SK-N-SH (cell line): ENCODE measurements at regions not wholly inside any gene's neighbourhood (a gene's known extent, or its start where the extent isn't known, plus 50 kb on each side); places are given as distances from the start of the nearest gene placed in this dataset.

Experiments used
- CTCF ChIA-PET: fragments of 300-600, 350-600 bp; formaldehyde crosslinking; extraction: SDS; loops from one replicate; lab custom pipeline; 2021; lab: Yijun Ruan, JAX
- POLR2A ChIA-PET: fragments of 350-600 bp; sonication (Branson Sonifier 250); formaldehyde crosslinking; extraction: SDS; loops from one replicate; lab custom pipeline; 2020; ENCODE audit warnings: antibody characterized with exemption, inconsistent platforms; lab: Yijun Ruan, JAX
- DNase-seq: peaks from one replicate; pipeline ENCODE4 v3.0.0; 2012
- H2AFZ ChIP-seq: fragments of 200-600 bp; sonication (generic); 2 replicates; pipeline ENCODE4 v1.8.1; 2016; ENCODE audit warnings: antibody characterized with exemption, mild to moderate bottlenecking, low read depth
- H3F3A ChIP-seq: fragments of 200-600 bp; sonication (generic); replicated peaks from 2 replicates; pipeline ENCODE3; 2016; ENCODE audit warnings: antibody characterized with exemption, mild to moderate bottlenecking; ENCODE audit not compliant: insufficient read depth
- H3K27ac ChIP-seq, 2 experiments: fragments of 200-500 bp in 1 of 2; fragments of 200-600 bp in 1 of 2; sonication (Bioruptor generic) in 1 of 2; sonication (generic), shearing (Covaris generic) in 1 of 2; 2 replicates each; pipeline versions ENCODE4 v1.5.1 to v1.6.1; 2014 to 2016; ENCODE audit warnings: low read depth in 2 of 2, inconsistent platforms in 1 of 2, low read length in 1 of 2, mild to moderate bottlenecking in 1 of 2, mixed read lengths in 1 of 2
- H3K27me3 ChIP-seq: fragments of 200-600 bp; sonication (generic), shearing (Covaris generic); 2 replicates; pipeline ENCODE4 v1.6.1; 2016; ENCODE audit warnings: mixed run types; ENCODE audit not compliant: insufficient read depth
- H3K36me3 ChIP-seq, 2 experiments: fragments of 200-500 bp in 1 of 2; fragments of 200-600 bp in 1 of 2; sonication (Bioruptor generic) in 1 of 2; sonication (generic) in 1 of 2; replicated peaks in 1 of 2; 2 replicates each; pipeline versions ENCODE3 to v1.5.1; 2014 to 2016; ENCODE audit warnings: low read length in 1 of 2, mild to moderate bottlenecking in 1 of 2; ENCODE audit not compliant: insufficient read depth in 2 of 2, control insufficient read depth in 1 of 2
- H3K4me1 ChIP-seq, 2 experiments: fragments of 200-500 bp in 1 of 2; fragments of 200-600 bp in 1 of 2; sonication (Bioruptor generic) in 1 of 2; sonication (generic), shearing (Covaris generic) in 1 of 2; 2 replicates each; pipeline versions ENCODE4 v1.5.1 to v1.6.1; 2014 to 2016; ENCODE audit warnings: low read depth in 1 of 2, low read length in 1 of 2, mixed run types in 1 of 2; ENCODE audit not compliant: insufficient read depth in 2 of 2, control insufficient read depth in 1 of 2
- H3K4me2 ChIP-seq: fragments of 200-600 bp; sonication (generic), shearing (Covaris generic); 2 replicates; pipeline ENCODE4 v1.6.1; 2017; ENCODE audit warnings: mixed run types
- H3K4me3 ChIP-seq, 2 experiments: fragments of 200-500 bp in 1 of 2; fragments of 200-600 bp in 1 of 2; sonication (Bioruptor generic) in 1 of 2; sonication (generic), shearing (Covaris generic) in 1 of 2; 2 replicates each; pipeline versions ENCODE4 v1.5.1 to v1.8.1; 2014 to 2016; ENCODE audit warnings: low read depth in 2 of 2, inconsistent platforms in 1 of 2, low read length in 1 of 2, mild to moderate bottlenecking in 1 of 2, mixed read lengths in 1 of 2, moderate library complexity in 1 of 2
- H3K79me2 ChIP-seq: fragments of 200-600 bp; sonication (generic); 2 replicates; pipeline ENCODE4 v1.8.1; 2017; ENCODE audit warnings: mild to moderate bottlenecking; ENCODE audit not compliant: insufficient read depth
- H3K9ac ChIP-seq: fragments of 200-600 bp; sonication (generic); 2 replicates; pipeline ENCODE4 v1.6.1; 2017; ENCODE audit warnings: mixed run types
- H3K9me2 ChIP-seq: fragments of 200-600 bp; sonication (generic); 2 replicates; pipeline ENCODE4 v1.6.1; 2017; ENCODE audit warnings: mixed run types
- H3K9me3 ChIP-seq: fragments of 200-600 bp; sonication (generic); 2 replicates; pipeline ENCODE4 v1.6.1; 2017; ENCODE audit warnings: mixed run types, mild to moderate bottlenecking, moderate library complexity
- H4K20me1 ChIP-seq: fragments of 200-600 bp; sonication (generic); 2 replicates; pipeline ENCODE4 v1.6.1; 2017; ENCODE audit warnings: mild to moderate bottlenecking, mixed run types; ENCODE audit not compliant: insufficient read depth
- CHD2 ChIP-seq: fragments of 150-350 bp; IDR thresholded peaks from 2 replicates; pipeline ENCODE4 v1.6.1; 2018; ENCODE audit warnings: low read length; ENCODE audit not compliant: partially characterized antibody
- CTCF ChIP-seq: fragments of 200-600 bp; sonication (generic); IDR thresholded peaks from 2 replicates; pipeline ENCODE4 v1.6.1; 2017; ENCODE audit warnings: antibody characterized with exemption, mild to moderate bottlenecking, moderate library complexity
- FOSL2 ChIP-seq: IDR thresholded peaks from 2 replicates; pipeline ENCODE4 v1.4.0; 2012; ENCODE audit warnings: low read depth, mild to moderate bottlenecking, moderate library complexity, borderline replicate concordance
- FOXJ3 ChIP-seq: sonication (generic); formaldehyde crosslinking; IDR thresholded peaks from 2 replicates; pipeline ENCODE4 v1.5.1; 2020; ENCODE audit warnings: mild to moderate bottlenecking, missing genetic modification reagents
- FOXM1 ChIP-seq: IDR thresholded peaks from 2 replicates; pipeline ENCODE4 v1.4.0; 2012; ENCODE audit warnings: low read depth, mild to moderate bottlenecking
- GATA2 ChIP-seq: sonication (generic); formaldehyde crosslinking; IDR thresholded peaks from 2 replicates; pipeline ENCODE4 v1.5.0; 2020; ENCODE audit warnings: mild to moderate bottlenecking, missing genetic modification reagents
- IRF3 ChIP-seq: fragments of 150-350 bp; IDR thresholded peaks from 2 replicates; pipeline ENCODE4 v1.6.1; 2016; ENCODE audit warnings: mild to moderate bottlenecking, low read depth, low read length
- JUND ChIP-seq: IDR thresholded peaks from 2 replicates; pipeline ENCODE4 v1.4.0; 2012
- MAX ChIP-seq: IDR thresholded peaks from 2 replicates; pipeline ENCODE4 v1.4.0; 2012; ENCODE audit warnings: low read depth
- MEF2A ChIP-seq: IDR thresholded peaks from 2 replicates; pipeline ENCODE4 v1.4.0; 2012; ENCODE audit warnings: low read depth, borderline replicate concordance
- MXI1 ChIP-seq: IDR thresholded peaks from 2 replicates; pipeline ENCODE4 v1.6.1; 2012; ENCODE audit warnings: mild to moderate bottlenecking, low read depth, low read length, improper control_type of control experiment
- NRF1 ChIP-seq: IDR thresholded peaks from 2 replicates; pipeline ENCODE4 v1.6.1; 2012; ENCODE audit warnings: low read depth, mild to moderate bottlenecking, low read length
- POLR2AphosphoS5 ChIP-seq: IDR thresholded peaks from 2 replicates; pipeline ENCODE4 v1.6.1; 2012; ENCODE audit warnings: low read depth, low read length
- RFX5 ChIP-seq: IDR thresholded peaks from 2 replicates; pipeline ENCODE4 v1.6.1; 2012; ENCODE audit warnings: mild to moderate bottlenecking, improper control_type of control experiment, low read length
- RXRA ChIP-seq: IDR thresholded peaks from 2 replicates; pipeline ENCODE4 v1.4.0; 2012; ENCODE audit warnings: low read depth, mild to moderate bottlenecking, borderline replicate concordance
- TCF12 ChIP-seq: IDR thresholded peaks from 2 replicates; pipeline ENCODE4 v1.4.0; 2012
- TEAD4 ChIP-seq: IDR thresholded peaks from 2 replicates; pipeline ENCODE4 v1.4.0; 2012; ENCODE audit warnings: mild to moderate bottlenecking, borderline replicate concordance; ENCODE audit not compliant: insufficient read depth
- USF2 ChIP-seq: fragments of 150-350 bp; IDR thresholded peaks from 2 replicates; pipeline ENCODE4 v1.6.1; 2017; ENCODE audit warnings: antibody characterized with exemption, low read length, low read depth, borderline replicate concordance
- WGBS: methylation state at CpG from one replicate; pipeline ENCODE4 v1.1.6; 2017; ENCODE audit warnings: low lambda C conversion rate; 5-methylcytosine and 5-hydroxymethylcytosine counted together
- TF ChIP-seq, protein P1 (sequence below): IDR thresholded peaks from 2 replicates; pipeline ENCODE4 v1.6.1; 2012; ENCODE audit warnings: mild to moderate bottlenecking, low read depth, low read length, moderate library complexity
- TF ChIP-seq, protein P2 (sequence below): IDR thresholded peaks from 2 replicates; pipeline ENCODE4 v1.4.0; 2012; ENCODE audit warnings: low read depth, borderline replicate concordance

DNA sequence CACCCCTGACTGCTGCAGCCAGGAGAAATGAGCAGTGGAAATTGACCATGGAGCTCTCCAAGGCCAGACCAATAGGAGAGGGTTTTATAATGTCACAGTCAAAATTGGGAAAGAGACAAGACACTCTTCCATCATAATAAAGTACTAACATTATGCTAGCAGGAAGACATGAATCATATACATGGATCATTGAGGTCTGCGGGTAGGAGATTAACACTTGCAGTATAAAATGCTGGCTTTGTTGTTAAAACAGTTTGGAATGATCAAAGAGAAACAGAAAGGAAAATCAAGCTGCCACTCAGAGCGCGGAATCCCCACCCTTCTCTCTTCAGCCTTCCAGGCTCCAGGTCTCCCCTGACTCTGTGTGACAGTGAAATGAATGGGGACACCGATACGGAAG is 53.4 kb upstream of the CALN1 start:
- no peaks in the 10 kb centered on the region for H3K4me1 ChIP-seq
- H3K4me2 ChIP-seq = no peak overlapping the region
- CTCF ChIA-PET = interaction anchor here (1.7 kb wide), 1 partner anchor 28 kb away, joined by 4 read pairs; no protein-coding TSS in a partner anchor
- H3K79me2 ChIP-seq = no peaks in the 10 kb centered on the region
- no peaks in the 10 kb centered on the region for H4K20me1 ChIP-seq
- no peaks in the 10 kb centered on the region for H3K36me3 ChIP-seq
- no peak overlapping the region for H3K4me3 ChIP-seq
- WGBS = 32% methylated on average over 5 of the region's 5 CpGs
- POLR2A ChIA-PET = no interaction called here
- H3K9ac ChIP-seq = no peak overlapping the region
- no peak overlapping the region for H3K27ac ChIP-seq
- H2AFZ ChIP-seq = no peak overlapping the region
- no peaks in the 10 kb centered on the region for H3K9me2 ChIP-seq
- H3K9me3 ChIP-seq = no peaks in the 10 kb centered on the region
- no peak for TF ChIP-seq NRF1
- no peak for TF ChIP-seq MAX
- no peak for TF ChIP-seq JUND
- no peak for TF ChIP-seq TCF12
- TF ChIP-seq MEF2A = no peak
- TF ChIP-seq, protein P1, sequence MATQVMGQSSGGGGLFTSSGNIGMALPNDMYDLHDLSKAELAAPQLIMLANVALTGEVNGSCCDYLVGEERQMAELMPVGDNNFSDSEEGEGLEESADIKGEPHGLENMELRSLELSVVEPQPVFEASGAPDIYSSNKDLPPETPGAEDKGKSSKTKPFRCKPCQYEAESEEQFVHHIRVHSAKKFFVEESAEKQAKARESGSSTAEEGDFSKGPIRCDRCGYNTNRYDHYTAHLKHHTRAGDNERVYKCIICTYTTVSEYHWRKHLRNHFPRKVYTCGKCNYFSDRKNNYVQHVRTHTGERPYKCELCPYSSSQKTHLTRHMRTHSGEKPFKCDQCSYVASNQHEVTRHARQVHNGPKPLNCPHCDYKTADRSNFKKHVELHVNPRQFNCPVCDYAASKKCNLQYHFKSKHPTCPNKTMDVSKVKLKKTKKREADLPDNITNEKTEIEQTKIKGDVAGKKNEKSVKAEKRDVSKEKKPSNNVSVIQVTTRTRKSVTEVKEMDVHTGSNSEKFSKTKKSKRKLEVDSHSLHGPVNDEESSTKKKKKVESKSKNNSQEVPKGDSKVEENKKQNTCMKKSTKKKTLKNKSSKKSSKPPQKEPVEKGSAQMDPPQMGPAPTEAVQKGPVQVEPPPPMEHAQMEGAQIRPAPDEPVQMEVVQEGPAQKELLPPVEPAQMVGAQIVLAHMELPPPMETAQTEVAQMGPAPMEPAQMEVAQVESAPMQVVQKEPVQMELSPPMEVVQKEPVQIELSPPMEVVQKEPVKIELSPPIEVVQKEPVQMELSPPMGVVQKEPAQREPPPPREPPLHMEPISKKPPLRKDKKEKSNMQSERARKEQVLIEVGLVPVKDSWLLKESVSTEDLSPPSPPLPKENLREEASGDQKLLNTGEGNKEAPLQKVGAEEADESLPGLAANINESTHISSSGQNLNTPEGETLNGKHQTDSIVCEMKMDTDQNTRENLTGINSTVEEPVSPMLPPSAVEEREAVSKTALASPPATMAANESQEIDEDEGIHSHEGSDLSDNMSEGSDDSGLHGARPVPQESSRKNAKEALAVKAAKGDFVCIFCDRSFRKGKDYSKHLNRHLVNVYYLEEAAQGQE = no peak
- TF ChIP-seq USF2 = no peak
- TF ChIP-seq RXRA = no peak
- no peak for TF ChIP-seq TEAD4
- no peak for TF ChIP-seq RFX5
- TF ChIP-seq IRF3 = no peak
- TF ChIP-seq CHD2 = no peak
- TF ChIP-seq FOXM1 = no peak
- TF ChIP-seq, protein P2, sequence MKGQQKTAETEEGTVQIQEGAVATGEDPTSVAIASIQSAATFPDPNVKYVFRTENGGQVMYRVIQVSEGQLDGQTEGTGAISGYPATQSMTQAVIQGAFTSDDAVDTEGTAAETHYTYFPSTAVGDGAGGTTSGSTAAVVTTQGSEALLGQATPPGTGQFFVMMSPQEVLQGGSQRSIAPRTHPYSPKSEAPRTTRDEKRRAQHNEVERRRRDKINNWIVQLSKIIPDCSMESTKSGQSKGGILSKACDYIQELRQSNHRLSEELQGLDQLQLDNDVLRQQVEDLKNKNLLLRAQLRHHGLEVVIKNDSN = no peak
- no peak for TF ChIP-seq MXI1
- TF ChIP-seq POLR2AphosphoS5 = no peak
- TF ChIP-seq FOXJ3 = no peak
- no peak for TF ChIP-seq FOSL2
- TF ChIP-seq CTCF = no peak
- no peak for TF ChIP-seq GATA2
- H3K27me3 ChIP-seq = no peaks in the 10 kb centered on the region; the same call in 1 of the 2 replicates
- DNase-seq = no peak
- no peaks in the 10 kb centered on the region for H3F3A ChIP-seq
